Forelimb muscle (tissue), 1 donor: ENCODE measurements at regions not wholly inside any gene's neighbourhood (a gene's known extent, or its start where the extent isn't known, plus 50 kb on each side); places are given as distances from the start of the nearest gene placed in this dataset.
"Not testable (repeated sequence)": the region's sequence is repeated elsewhere in the genome, so short reads cannot be mapped to it uniquely, and the experiment has no call there.

Experiments
- DNase-seq: peaks from one replicate; pipeline ENCODE4 v3.0.0-alpha.2; 2013; ENCODE audit warnings: low read depth

- no peak for DNase-seq
Measured at GRCh38 chr13:54593504-54593903, 1564.9 kb downstream of the OLFM4 start.

- DNase-seq = no peak
Measured at GRCh38 chr13:54597540-54598088, 1569.0 kb downstream of the OLFM4 start.

GRCh38 chr13:54599413-54599812, 1570.8 kb downstream of the OLFM4 start:
- DNase-seq = no peak

GRCh38 chr13:54606944-54607343, 1578.3 kb downstream of the OLFM4 start:
- no peak for DNase-seq

- no peak for DNase-seq
Measured at GRCh38 chr13:54607421-54607820, 1578.8 kb downstream of the OLFM4 start.

GRCh38 chr13:54611390-54611789, 1582.8 kb downstream of the OLFM4 start:
- no peak for DNase-seq

- DNase-seq = no peak
Measured at GRCh38 chr13:54614726-54615125, 1586.1 kb downstream of the OLFM4 start.

GRCh38 chr13:54626504-54626903, 1597.9 kb downstream of the OLFM4 start:
- DNase-seq = not testable (repeated sequence)

GRCh38 chr13:54627646-54628372, 1599.2 kb downstream of the OLFM4 start:
- DNase-seq = no peak

- no peak for DNase-seq
Measured at GRCh38 chr13:54628383-54628782, 1599.8 kb downstream of the OLFM4 start.

GRCh38 chr13:54633456-54633855, 1604.8 kb downstream of the OLFM4 start:
- no peak for DNase-seq

GRCh38 chr13:54636231-54636630, 1607.6 kb downstream of the OLFM4 start:
- no peak for DNase-seq

GRCh38 chr13:54637366-54637765, 1608.8 kb downstream of the OLFM4 start:
- DNase-seq = no peak

GRCh38 chr13:54640719-54641118, 1612.1 kb downstream of the OLFM4 start:
- no peak for DNase-seq

GRCh38 chr13:54643863-54644262, 1615.2 kb downstream of the OLFM4 start:
- DNase-seq = no peak

- no peak for DNase-seq
Measured at GRCh38 chr13:54647275-54647674, 1618.7 kb downstream of the OLFM4 start.

GRCh38 chr13:54657588-54657987, 1629.0 kb downstream of the OLFM4 start:
- DNase-seq = no peak

- DNase-seq = no peak
Measured at GRCh38 chr13:54658771-54659170, 1630.2 kb downstream of the OLFM4 start.

- no peak for DNase-seq
Measured at GRCh38 chr13:54660277-54660676, 1631.7 kb downstream of the OLFM4 start.

- no peak for DNase-seq
Measured at GRCh38 chr13:54676526-54677113, 1648.0 kb downstream of the OLFM4 start.

GRCh38 chr13:54682184-54682583, 1653.6 kb downstream of the OLFM4 start:
- DNase-seq = no peak

GRCh38 chr13:54687173-54687572, 1658.6 kb downstream of the OLFM4 start:
- DNase-seq = no peak

GRCh38 chr13:54699831-54700230, 1671.2 kb downstream of the OLFM4 start:
- no peak for DNase-seq
